Endothelial cell of umbilical vein (primary cell): ENCODE measurements at regions not wholly inside any gene's neighbourhood (a gene's known extent, or its start where the extent isn't known, plus 50 kb on each side); places are given as distances from the start of the nearest gene placed in this dataset.

Experiments
- BruUV-seq: library from RNA; stranded (reverse); fragments of 400-500 nt; replicated peaks from 2 replicates; lab custom pipeline; 2021; lab: Mats Ljungman, UMichigan
- CTCF ChIA-PET: fragments of 300-600, 350-600 bp; sonication (Branson Sonifier 250); formaldehyde crosslinking; loops from one replicate; lab custom pipeline; 2021; ENCODE audit warnings: antibody characterized with exemption, inconsistent platforms; lab: Charles Lee
- POLR2A ChIA-PET: fragments of 300-600, 350-600 bp; sonication (Branson Sonifier 250); formaldehyde crosslinking; loops from one replicate; lab custom pipeline; 2021; ENCODE audit warnings: antibody characterized with exemption, inconsistent platforms; lab: Charles Lee
- DNase-seq: peaks from one replicate; pipeline ENCODE4 v3.0.0-alpha.2; 2011; ENCODE audit warnings: low read depth, low spot score
- FAIRE-seq: peaks from 2 replicates; lab custom pipeline; 2011; peaks lifted over from hg19 to GRCh38; lab: Jason Lieb, UNC
- H2AFZ ChIP-seq: 2 replicates; pipeline ENCODE4 v1.6.0; 2012; ENCODE audit warnings: low read depth, low read length, control low read depth, inconsistent platforms
- H3K27ac ChIP-seq: 2 replicates; pipeline ENCODE4 v1.5.1; 2011; ENCODE audit warnings: low read depth, mild to moderate bottlenecking, control low read depth, low read length, moderate library complexity; ENCODE audit not compliant: insufficient read depth
- H3K27me3 ChIP-seq, 2 experiments: 2 replicates each; pipeline versions ENCODE4 v1.6.0 to v1.6.1; 2011; ENCODE audit warnings: low read length in 2 of 2, mixed read lengths in 1 of 2; ENCODE audit not compliant: control insufficient read depth in 2 of 2, insufficient read depth in 2 of 2
- H3K36me3 ChIP-seq, 2 experiments: 2 replicates in 1 of 2; 3 replicates in 1 of 2; pipeline ENCODE4 v1.5.1; 2011; ENCODE audit warnings: low read length in 2 of 2, mild to moderate bottlenecking in 1 of 2, moderate library complexity in 1 of 2; ENCODE audit not compliant: control insufficient read depth in 2 of 2, insufficient read depth in 2 of 2; ENCODE audit errors: extremely low read depth in 1 of 2
- H3K4me1 ChIP-seq: 3 replicates; pipeline ENCODE4 v1.5.1; 2011; ENCODE audit warnings: mild to moderate bottlenecking, low read length; ENCODE audit not compliant: control insufficient read depth, insufficient read depth; ENCODE audit errors: extremely low read depth
- H3K4me2 ChIP-seq: 2 replicates; pipeline ENCODE4 v1.6.1; 2011; ENCODE audit warnings: low read length, control low read depth, mixed read lengths; ENCODE audit not compliant: insufficient read depth
- H3K4me3 ChIP-seq, 3 experiments: fragments of 200-600 bp in 1 of 3; sonication (generic), shearing (Covaris generic) in 1 of 3; replicated peaks in 1 of 3; 2 replicates each; pipeline ENCODE4 v1.5.1; 2011 to 2016; ENCODE audit warnings: control low read depth in 3 of 3, low read length in 3 of 3, mild to moderate bottlenecking in 2 of 3, inconsistent platforms in 1 of 3, low read depth in 1 of 3, moderate library complexity in 1 of 3; ENCODE audit not compliant: insufficient read depth in 1 of 3
- H3K79me2 ChIP-seq: 2 replicates; pipeline ENCODE4 v1.6.0; 2012; ENCODE audit warnings: low read length, inconsistent platforms; ENCODE audit not compliant: control insufficient read depth, insufficient read depth
- H3K9ac ChIP-seq: replicated peaks from 2 replicates; pipeline ENCODE3; 2011; ENCODE audit warnings: low read length, control low read depth; ENCODE audit not compliant: insufficient read depth; ENCODE audit errors: extremely low read depth
- H3K9me1 ChIP-seq: replicated peaks from 3 replicates; pipeline ENCODE4 v1.6.0; 2011; ENCODE audit warnings: mild to moderate bottlenecking, low read length; ENCODE audit not compliant: control insufficient read depth, insufficient read depth; ENCODE audit errors: extremely low read depth
- H3K9me3 ChIP-seq: replicated peaks from 2 replicates; pipeline ENCODE4 v1.5.1; 2012; ENCODE audit warnings: low read length, inconsistent platforms; ENCODE audit not compliant: control insufficient read depth, insufficient read depth
- H4K20me1 ChIP-seq: replicated peaks from 2 replicates; pipeline ENCODE3; 2011; ENCODE audit warnings: mild to moderate bottlenecking, low read length; ENCODE audit not compliant: control insufficient read depth, insufficient read depth; ENCODE audit errors: extremely low read depth
- EZH2 ChIP-seq: IDR thresholded peaks from 2 replicates; pipeline ENCODE4 v1.6.1; 2012; ENCODE audit warnings: borderline replicate concordance, low read depth, mild to moderate bottlenecking, moderate library complexity, low read length, inconsistent platforms; ENCODE audit not compliant: severe bottlenecking
- FOS ChIP-seq: IDR thresholded peaks from 2 replicates; pipeline ENCODE4 v1.6.1; 2011; ENCODE audit warnings: mild to moderate bottlenecking, low read length, moderate library complexity, borderline replicate concordance; ENCODE audit not compliant: insufficient read depth
- GATA2 ChIP-seq: IDR thresholded peaks from 2 replicates; pipeline ENCODE4 v1.7.0; 2011; ENCODE audit warnings: low read depth, mild to moderate bottlenecking, moderate library complexity, mixed read lengths, low read length; ENCODE audit not compliant: insufficient read length, insufficient read depth
- JUN ChIP-seq: IDR thresholded peaks from 2 replicates; pipeline ENCODE4 v1.6.1; 2011; ENCODE audit warnings: borderline replicate concordance, low read depth; ENCODE audit not compliant: insufficient read length, insufficient read depth
- MYC ChIP-seq: IDR thresholded peaks from one replicate; pipeline ENCODE4 v1.6.1; 2011; ENCODE audit warnings: mild to moderate bottlenecking, low read depth, low read length
- POLR2A ChIP-seq: IDR thresholded peaks from 2 replicates; pipeline ENCODE4 v1.6.1; 2012; ENCODE audit warnings: low read depth, mild to moderate bottlenecking, control low read depth, low read length
- POLR2AphosphoS5 ChIP-seq: IDR thresholded peaks from 2 replicates; pipeline ENCODE4 v1.6.1; 2012; ENCODE audit warnings: low read depth, mild to moderate bottlenecking, control low read depth, low read length, moderate library complexity; ENCODE audit not compliant: insufficient read depth
- dilution Hi-C: fragments of 300-500 bp; cut with MboI; formaldehyde crosslinking; loops from one replicate; pipeline ENCODE4 v1.15.0; 2019; ENCODE audit warnings: low sequenced_read_pairs; ENCODE audit not compliant: extremely low pct_ligation_motif_present
- intact Hi-C: fragments of 100-400 bp; cut with micrococcal nuclease; formaldehyde crosslinking; loops from one replicate; pipeline ENCODE4 v1.10.0; 2022
- TF ChIP-seq, protein P1 (sequence below): IDR thresholded peaks from 2 replicates; pipeline ENCODE4 v1.6.1; 2011; ENCODE audit not compliant: insufficient read depth, insufficient read length
- TF ChIP-seq, protein P2 (sequence below), 2 donors: IDR thresholded peaks; 1 replicate in 1 of 2; 2 replicates in 1 of 2; pipeline ENCODE4 v1.5.1; 2011; ENCODE audit warnings: low read length in 2 of 2, mild to moderate bottlenecking in 2 of 2, moderate library complexity in 2 of 2, control low read depth in 1 of 2, inconsistent platforms in 1 of 2, low read depth in 1 of 2; ENCODE audit not compliant: insufficient read depth in 1 of 2; ENCODE audit errors: extremely low read depth in 1 of 2

DNA sequence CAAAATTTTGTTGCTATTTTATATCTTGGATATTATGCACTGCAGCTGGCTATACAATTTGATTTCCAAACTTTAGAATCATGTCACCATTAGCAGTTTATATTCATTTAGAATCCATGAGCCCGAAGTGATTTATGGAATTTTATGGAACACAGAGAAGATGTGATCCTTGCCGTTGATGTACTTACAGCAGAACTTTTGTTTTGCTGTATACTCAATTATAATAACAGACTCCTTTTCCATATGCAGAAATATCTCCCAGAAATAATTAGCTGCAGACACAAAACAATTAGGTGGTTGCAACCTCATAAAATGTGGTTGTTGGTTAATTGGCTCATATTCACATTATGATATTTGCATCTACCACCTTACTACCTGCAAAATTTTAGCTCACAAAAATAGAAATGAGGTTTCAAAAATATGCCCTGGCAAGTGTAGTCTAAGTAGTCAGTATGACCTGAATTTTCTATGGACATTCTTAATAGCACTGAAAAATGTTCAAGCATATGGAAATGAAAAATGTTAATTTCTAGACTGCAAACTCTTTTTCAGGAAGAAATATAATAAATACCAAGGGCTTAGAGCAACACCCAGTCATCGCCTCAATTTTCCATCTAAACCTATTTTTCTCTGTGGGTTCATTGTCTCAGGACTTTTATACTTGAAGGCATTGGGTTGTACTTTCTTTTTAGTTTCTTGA is 997.6 kb downstream of the MCTP2 start:
- dilution Hi-C loops: no loop called here

DNA sequence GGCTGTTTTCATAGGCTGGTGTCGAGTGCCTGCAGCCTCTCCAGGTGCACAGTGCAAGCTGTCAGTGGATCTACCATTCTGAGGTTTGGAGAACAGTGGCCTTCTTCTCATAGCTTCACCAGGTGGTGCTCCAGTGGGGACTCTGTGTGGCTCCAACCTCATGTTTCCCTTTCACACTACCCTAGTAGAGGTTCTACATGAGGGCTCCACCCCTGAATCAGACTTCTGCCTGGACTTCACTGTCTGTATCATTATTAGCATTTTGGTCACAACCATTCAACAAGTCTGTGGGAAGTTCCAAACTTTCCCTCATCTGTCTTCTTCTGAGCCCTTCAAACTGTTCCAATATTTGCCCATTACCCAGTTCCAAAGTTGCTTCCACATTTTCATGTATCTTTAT is 1003.7 kb downstream of the MCTP2 start:
- no TSS peak for BruUV-seq

More for the DNA sequence above, 997.6 kb downstream of the MCTP2 start:
- Histone ChIP-seq H3K79me2 (no peaks in the 10 kb centered on the region), H3K9me1 (no peaks in the 10 kb centered on the region), H4K20me1 (no peaks in the 10 kb centered on the region), H3K36me3 (no peaks in the 10 kb centered on the region), H3K27ac (no peak overlapping the region), H2AFZ (no peak overlapping the region), H3K4me3 (no peak overlapping the region), H3K4me2 (no peak overlapping the region), H3K9ac (no peak overlapping the region), H3K4me1 (no peaks in the 10 kb centered on the region), H3K27me3 (no peaks in the 10 kb centered on the region), H3K9me3 (no peaks in the 10 kb centered on the region)
- FAIRE-seq (no peak), DNase-seq (no peak)
- CTCF ChIA-PET: interaction anchor here (1.1 kb wide), 1 partner anchor 13 kb away, joined by 3 read pairs; no protein-coding TSS in a partner anchor
- no peak for TF ChIP-seq POLR2AphosphoS5
- TF ChIP-seq, protein P1, sequence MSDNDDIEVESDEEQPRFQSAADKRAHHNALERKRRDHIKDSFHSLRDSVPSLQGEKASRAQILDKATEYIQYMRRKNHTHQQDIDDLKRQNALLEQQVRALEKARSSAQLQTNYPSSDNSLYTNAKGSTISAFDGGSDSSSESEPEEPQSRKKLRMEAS: no peak
- TF ChIP-seq GATA2: no peak
- TF ChIP-seq POLR2A: no peak
- no peak for TF ChIP-seq FOS
- no peak for TF ChIP-seq JUN
- TF ChIP-seq EZH2: no peak
- BruUV-seq: no TSS peak
- POLR2A ChIA-PET: no interaction called here
- intact Hi-C loops: no loop called here

More for the DNA sequence above, 1003.7 kb downstream of the MCTP2 start:
- Histone ChIP-seq H3K9me1 (no peaks in the 10 kb centered on the region), H3K9me3 (no peaks in the 10 kb centered on the region), H3K9ac (no peak overlapping the region), H2AFZ (no peak overlapping the region), H3K36me3 (no peaks in the 10 kb centered on the region), H3K4me2 (no peak overlapping the region), H3K27ac (no peak overlapping the region), H4K20me1 (no peaks in the 10 kb centered on the region), H3K79me2 (no peaks in the 10 kb centered on the region), H3K27me3 (no peaks in the 10 kb centered on the region), H3K4me3 (no peak overlapping the region), H3K4me1 (no peaks in the 10 kb centered on the region)
- DNase-seq (no peak), FAIRE-seq (no peak)
- POLR2A ChIA-PET: no interaction called here
- TF ChIP-seq JUN (no peak), GATA2 (no peak), FOS (no peak), MYC (no peak), POLR2A (no peak), POLR2AphosphoS5 (no peak), EZH2 (no peak)
- TF ChIP-seq, protein P2, sequence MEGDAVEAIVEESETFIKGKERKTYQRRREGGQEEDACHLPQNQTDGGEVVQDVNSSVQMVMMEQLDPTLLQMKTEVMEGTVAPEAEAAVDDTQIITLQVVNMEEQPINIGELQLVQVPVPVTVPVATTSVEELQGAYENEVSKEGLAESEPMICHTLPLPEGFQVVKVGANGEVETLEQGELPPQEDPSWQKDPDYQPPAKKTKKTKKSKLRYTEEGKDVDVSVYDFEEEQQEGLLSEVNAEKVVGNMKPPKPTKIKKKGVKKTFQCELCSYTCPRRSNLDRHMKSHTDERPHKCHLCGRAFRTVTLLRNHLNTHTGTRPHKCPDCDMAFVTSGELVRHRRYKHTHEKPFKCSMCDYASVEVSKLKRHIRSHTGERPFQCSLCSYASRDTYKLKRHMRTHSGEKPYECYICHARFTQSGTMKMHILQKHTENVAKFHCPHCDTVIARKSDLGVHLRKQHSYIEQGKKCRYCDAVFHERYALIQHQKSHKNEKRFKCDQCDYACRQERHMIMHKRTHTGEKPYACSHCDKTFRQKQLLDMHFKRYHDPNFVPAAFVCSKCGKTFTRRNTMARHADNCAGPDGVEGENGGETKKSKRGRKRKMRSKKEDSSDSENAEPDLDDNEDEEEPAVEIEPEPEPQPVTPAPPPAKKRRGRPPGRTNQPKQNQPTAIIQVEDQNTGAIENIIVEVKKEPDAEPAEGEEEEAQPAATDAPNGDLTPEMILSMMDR (IDR thresholded peaks at IDR 0.05; ENCODE audit: extremely low read depth in 1 of 2, insufficient read depth in 1 of 2, low read depth in 1 of 2, low read length in 2 of 2): no peak
- TF ChIP-seq, protein P1: no peak
- CTCF ChIA-PET: no interaction called here
- intact Hi-C loops: no loop called here
- dilution Hi-C loops: no loop called here
